ENCODE measurements at regions not wholly inside any gene's neighbourhood (a gene's known extent, or its start where the extent isn't known, plus 50 kb on each side); places are given as distances from the start of the nearest gene placed in this dataset.

DNA sequence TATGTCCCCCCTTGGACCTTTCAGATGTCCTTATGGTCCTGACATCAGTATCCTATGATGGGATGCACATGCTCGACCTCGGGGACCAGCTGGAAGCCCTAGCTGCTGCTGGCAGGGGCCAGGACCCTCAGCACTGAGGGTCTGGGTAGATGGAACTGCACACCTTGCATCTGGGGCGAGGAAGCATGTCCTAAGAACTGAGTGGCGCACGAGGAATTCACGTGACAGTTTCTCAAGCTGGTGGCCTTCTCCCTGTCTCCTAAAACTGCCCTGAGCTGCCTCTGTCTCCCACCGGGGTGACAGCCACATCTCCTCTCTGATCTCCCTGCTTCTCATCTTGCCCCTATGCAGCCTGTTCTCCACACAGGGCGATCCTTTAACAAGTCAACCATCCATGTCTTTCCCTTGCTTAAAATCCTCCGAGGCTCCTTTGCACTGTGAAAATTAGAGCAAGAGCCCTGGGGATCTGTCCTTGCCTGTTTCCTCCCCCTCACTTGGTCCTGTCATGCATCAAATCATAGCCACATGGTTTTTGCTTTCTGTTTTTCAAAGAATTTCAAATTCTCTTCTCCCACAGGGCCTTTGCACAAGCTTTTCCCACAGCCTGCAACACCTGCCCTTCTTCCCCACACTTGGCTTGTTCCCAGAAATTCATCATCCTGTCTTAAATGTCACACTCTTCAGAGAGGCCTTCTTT lies 107.7 kb downstream of the CDH26 start:
- TF ChIP-seq EZH2 (optimal IDR thresholded peaks at IDR 0.05; ENCODE audit: low read depth, low read length), result no peak
- TF ChIP-seq, protein P1, sequence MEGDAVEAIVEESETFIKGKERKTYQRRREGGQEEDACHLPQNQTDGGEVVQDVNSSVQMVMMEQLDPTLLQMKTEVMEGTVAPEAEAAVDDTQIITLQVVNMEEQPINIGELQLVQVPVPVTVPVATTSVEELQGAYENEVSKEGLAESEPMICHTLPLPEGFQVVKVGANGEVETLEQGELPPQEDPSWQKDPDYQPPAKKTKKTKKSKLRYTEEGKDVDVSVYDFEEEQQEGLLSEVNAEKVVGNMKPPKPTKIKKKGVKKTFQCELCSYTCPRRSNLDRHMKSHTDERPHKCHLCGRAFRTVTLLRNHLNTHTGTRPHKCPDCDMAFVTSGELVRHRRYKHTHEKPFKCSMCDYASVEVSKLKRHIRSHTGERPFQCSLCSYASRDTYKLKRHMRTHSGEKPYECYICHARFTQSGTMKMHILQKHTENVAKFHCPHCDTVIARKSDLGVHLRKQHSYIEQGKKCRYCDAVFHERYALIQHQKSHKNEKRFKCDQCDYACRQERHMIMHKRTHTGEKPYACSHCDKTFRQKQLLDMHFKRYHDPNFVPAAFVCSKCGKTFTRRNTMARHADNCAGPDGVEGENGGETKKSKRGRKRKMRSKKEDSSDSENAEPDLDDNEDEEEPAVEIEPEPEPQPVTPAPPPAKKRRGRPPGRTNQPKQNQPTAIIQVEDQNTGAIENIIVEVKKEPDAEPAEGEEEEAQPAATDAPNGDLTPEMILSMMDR (IDR thresholded peaks at IDR 0.05; ENCODE audit: low read length), result no peak
- no peak for TF ChIP-seq EZH2phosphoT487 (IDR thresholded peaks at IDR 0.05; ENCODE audit: low read length)
